ENCODE measurements at regions not wholly inside any gene's neighbourhood (a gene's known extent, or its start where the extent isn't known, plus 50 kb on each side); places are given as distances from the start of the nearest gene placed in this dataset.

DNA sequence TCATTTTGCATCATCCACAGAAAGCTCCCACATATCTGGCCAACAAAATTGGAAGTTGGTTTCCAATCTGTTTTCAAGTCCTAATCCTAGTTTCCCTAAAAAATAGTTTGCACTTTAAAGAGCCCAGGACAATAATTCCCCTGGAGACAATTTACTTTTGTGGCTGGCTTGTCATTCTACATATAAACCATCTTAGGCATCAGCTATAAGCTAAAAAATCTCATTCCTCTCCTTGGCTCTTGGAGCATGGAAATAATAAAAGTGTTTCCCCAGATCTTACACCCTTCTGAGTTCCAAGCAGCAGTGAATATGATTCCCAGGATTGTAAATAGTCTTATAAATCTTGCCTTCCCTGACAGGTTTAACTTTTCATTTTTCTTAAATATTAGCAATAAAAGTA is 89.1 kb upstream of the NUDT4 start:
- Histone ChIP-seq H3K36me3 (no peaks in the 10 kb centered on the region), H3K4me3 (no peak overlapping the region), H3K27ac (no peak overlapping the region), H3K27me3 (no peaks in the 10 kb centered on the region), H3K9me3 (no peaks in the 10 kb centered on the region), H3K4me1 (no peaks in the 10 kb centered on the region)
- TF ChIP-seq POLR2A (IDR thresholded peaks at IDR 0.05): no peak
- TF ChIP-seq, protein P1, sequence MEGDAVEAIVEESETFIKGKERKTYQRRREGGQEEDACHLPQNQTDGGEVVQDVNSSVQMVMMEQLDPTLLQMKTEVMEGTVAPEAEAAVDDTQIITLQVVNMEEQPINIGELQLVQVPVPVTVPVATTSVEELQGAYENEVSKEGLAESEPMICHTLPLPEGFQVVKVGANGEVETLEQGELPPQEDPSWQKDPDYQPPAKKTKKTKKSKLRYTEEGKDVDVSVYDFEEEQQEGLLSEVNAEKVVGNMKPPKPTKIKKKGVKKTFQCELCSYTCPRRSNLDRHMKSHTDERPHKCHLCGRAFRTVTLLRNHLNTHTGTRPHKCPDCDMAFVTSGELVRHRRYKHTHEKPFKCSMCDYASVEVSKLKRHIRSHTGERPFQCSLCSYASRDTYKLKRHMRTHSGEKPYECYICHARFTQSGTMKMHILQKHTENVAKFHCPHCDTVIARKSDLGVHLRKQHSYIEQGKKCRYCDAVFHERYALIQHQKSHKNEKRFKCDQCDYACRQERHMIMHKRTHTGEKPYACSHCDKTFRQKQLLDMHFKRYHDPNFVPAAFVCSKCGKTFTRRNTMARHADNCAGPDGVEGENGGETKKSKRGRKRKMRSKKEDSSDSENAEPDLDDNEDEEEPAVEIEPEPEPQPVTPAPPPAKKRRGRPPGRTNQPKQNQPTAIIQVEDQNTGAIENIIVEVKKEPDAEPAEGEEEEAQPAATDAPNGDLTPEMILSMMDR (IDR thresholded peaks at IDR 0.05): no peak
- no peak for DNase-seq

DNA sequence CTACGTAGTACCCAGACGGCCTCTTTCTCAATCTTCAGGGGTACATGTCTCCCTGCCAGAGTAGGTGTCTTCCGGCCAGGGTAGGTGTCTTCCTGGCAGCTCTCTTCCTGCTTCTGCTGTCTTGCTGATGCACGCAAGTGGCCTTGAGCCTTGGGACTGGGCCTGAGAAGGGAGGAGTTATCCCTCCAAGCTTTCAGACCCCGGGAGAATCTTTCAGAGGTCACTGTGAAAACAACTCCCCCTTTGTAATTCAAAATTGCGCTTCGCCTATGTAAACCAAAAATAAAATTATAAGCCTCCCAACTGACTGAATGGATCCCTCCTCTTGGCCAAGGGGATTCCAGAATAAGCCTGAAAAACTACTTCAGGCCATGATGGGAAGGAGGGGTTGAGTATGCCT is 87.3 kb upstream of the NUDT4 start:
- Histone ChIP-seq H3K27me3 (no peaks in the 10 kb centered on the region), H3K4me1 (no peaks in the 10 kb centered on the region), H3K9me3 (no peaks in the 10 kb centered on the region), H3K36me3 (no peaks in the 10 kb centered on the region), H3K27ac (no peak overlapping the region), H3K4me3 (no peak overlapping the region)
- no peak for DNase-seq
- no peak for TF ChIP-seq POLR2A (IDR thresholded peaks at IDR 0.05)
- TF ChIP-seq, protein P1 (IDR thresholded peaks at IDR 0.05): no peak

DNA sequence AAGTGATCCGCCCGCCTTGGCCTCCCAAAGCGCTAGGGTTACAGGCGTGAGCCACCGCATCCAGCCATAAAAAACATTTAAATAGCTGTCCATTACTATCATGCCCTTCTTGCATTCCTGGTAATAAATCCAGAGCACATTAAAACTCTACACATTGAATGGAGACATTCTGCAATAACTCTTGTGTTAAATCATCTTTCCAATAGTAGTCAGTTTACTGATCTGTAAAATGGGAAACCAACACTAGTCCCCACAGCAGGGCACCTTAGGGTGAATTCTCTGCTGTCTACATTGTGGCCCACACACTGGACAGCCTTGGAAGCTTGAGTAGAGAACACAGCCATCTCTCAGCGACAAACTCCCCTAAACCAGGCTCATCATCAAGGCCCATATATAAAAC is 85.5 kb upstream of the NUDT4 start:
- no peak overlapping the region for H3K27ac ChIP-seq
- H3K4me1 ChIP-seq: no peaks in the 10 kb centered on the region
- no peaks in the 10 kb centered on the region for H3K36me3 ChIP-seq
- H3K9me3 ChIP-seq: no peaks in the 10 kb centered on the region
- H3K27me3 ChIP-seq: no peaks in the 10 kb centered on the region
- TF ChIP-seq, protein P1 (IDR thresholded peaks at IDR 0.05): no peak
- no peak for TF ChIP-seq POLR2A (IDR thresholded peaks at IDR 0.05)
- no peak for DNase-seq
- H3K4me3 ChIP-seq: no peak overlapping the region

DNA sequence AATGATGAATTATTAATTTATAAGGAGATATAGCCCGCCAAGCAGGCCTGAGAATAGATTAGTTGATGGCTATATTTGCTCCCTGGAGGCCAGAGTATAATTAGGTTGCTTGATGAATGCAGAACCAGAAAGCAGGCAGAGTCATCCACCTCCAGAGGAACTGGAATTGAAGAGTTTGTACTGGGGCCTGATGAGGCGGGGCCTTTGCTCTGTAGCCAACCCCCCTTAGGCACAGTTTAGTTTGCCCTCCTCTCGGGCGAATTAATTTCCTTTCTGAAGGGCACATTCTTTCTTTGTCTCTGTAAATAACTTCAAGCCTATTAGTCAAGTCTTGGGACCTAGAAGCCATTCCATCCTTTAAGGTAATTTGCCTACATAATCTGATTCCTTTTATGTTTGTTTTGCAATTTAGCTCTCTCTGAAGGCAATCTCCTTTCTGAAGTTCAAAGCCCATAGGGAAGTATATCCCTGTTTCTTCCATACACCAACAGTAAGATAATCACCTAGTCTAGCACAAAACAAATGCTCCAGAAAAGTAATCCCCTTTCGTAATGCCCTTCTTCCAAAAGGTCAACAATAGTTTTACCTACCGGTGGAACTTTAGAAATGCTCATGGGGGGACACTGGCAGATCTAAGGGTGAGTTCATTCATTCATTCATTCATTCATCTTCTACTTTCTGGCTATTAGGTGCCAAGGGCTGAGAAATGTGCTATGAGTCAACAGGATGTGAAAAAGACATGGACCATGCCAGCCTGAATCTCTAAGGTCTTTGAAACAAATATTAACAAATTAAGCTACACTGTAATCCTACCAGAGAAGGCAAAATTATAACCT is 84.8 kb upstream of the NUDT4 start:
- no peaks in the 10 kb centered on the region for H3K4me1 ChIP-seq
- no peaks in the 10 kb centered on the region for H3K9me3 ChIP-seq
- H3K27me3 ChIP-seq: no peaks in the 10 kb centered on the region
- no peaks in the 10 kb centered on the region for H3K36me3 ChIP-seq
- TF ChIP-seq POLR2A (IDR thresholded peaks at IDR 0.05): no peak
- TF ChIP-seq, protein P1 (IDR thresholded peaks at IDR 0.05): no peak
- no peak overlapping the region for H3K4me3 ChIP-seq
- H3K27ac ChIP-seq: no peak overlapping the region
- no peak for DNase-seq

DNA sequence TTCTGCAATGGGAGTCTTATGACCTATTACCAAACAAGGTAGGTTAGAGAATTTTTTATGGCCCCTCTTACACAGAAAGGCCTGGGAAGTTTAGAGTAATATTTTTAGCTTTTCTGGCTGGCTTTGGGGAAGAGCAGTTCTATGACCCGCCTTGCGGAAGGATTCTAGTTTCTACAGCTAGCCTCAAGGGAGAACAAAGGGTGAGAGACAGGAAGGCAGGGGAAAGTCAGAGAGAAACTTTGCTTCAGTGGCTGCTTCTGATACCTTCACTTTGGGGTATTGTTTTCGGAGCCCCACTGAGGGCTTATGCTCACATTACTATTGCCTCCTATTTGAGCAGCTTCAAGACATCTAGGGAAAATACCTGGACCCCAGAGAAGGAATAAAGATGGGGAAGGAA is 80.7 kb upstream of the NUDT4 start:
- Histone ChIP-seq H3K4me3 (no peak overlapping the region), H3K36me3 (no peaks in the 10 kb centered on the region), H3K27me3 (no peaks in the 10 kb centered on the region), H3K27ac (no peak overlapping the region), H3K4me1 (no peaks in the 10 kb centered on the region), H3K9me3 (no peaks in the 10 kb centered on the region)
- TF ChIP-seq, protein P1 (IDR thresholded peaks at IDR 0.05): no peak
- no peak for TF ChIP-seq POLR2A (IDR thresholded peaks at IDR 0.05)
- DNase-seq: no peak

Measured in Peyer's patch (tissue), 4 donors.